Esophagus (tissue), 2 donors: ENCODE measurements at regions not wholly inside any gene's neighbourhood (a gene's known extent, or its start where the extent isn't known, plus 50 kb on each side); places are given as distances from the start of the nearest gene placed in this dataset.
"Not testable (repeated sequence)": the region's sequence is repeated elsewhere in the genome, so short reads cannot be mapped to it uniquely, and the experiment has no call there.

ENCODE experiments used
- H3K27ac ChIP-seq, 2 donors: one replicate each; pipeline ENCODE4 v1.5.1; 2013; ENCODE audit warnings: low read depth in 2 of 2, mild to moderate bottlenecking in 2 of 2, inconsistent platforms in 1 of 2, low read length in 1 of 2, moderate library complexity in 1 of 2
- H3K27me3 ChIP-seq, 2 donors: one replicate each; pipeline ENCODE4 v1.6.1; 2013; ENCODE audit warnings: low read length in 2 of 2, control low read depth in 1 of 2, mild to moderate bottlenecking in 1 of 2; ENCODE audit not compliant: insufficient read depth in 2 of 2, control insufficient read depth in 1 of 2
- H3K36me3 ChIP-seq, 2 donors: one replicate each; pipeline ENCODE4 v1.6.1; 2013; ENCODE audit warnings: low read length in 1 of 2; ENCODE audit not compliant: control insufficient read depth in 2 of 2, insufficient read depth in 2 of 2
- H3K4me1 ChIP-seq, 2 donors: one replicate each; pipeline ENCODE4 v1.6.1; 2013; ENCODE audit warnings: low read length in 1 of 2; ENCODE audit not compliant: control insufficient read depth in 2 of 2, insufficient read depth in 2 of 2
- H3K4me3 ChIP-seq, 2 donors: one replicate each; pipeline ENCODE4 v1.5.1; 2013; ENCODE audit warnings: low read length in 2 of 2, mild to moderate bottlenecking in 2 of 2, low read depth in 1 of 2, moderate library complexity in 1 of 2
- H3K9me3 ChIP-seq, 2 donors: one replicate each; pipeline ENCODE4 v1.6.1; 2013; ENCODE audit warnings: mild to moderate bottlenecking in 2 of 2, low read depth in 1 of 2, low read length in 1 of 2, moderate library complexity in 1 of 2; ENCODE audit not compliant: control insufficient read depth in 2 of 2, insufficient read depth in 1 of 2
- WGBS, 2 donors: extraction: QIAGEN DNeasy Blood & Tissue Kit; methylation state at CpG; one replicate each; pipeline ENCODE4 v1.1.7; 2013; 5-methylcytosine and 5-hydroxymethylcytosine counted together
- donor health status: healthy with polysubstance abuse.
- donor health status: Bipolar disorder and iron deficiency.

DNA sequence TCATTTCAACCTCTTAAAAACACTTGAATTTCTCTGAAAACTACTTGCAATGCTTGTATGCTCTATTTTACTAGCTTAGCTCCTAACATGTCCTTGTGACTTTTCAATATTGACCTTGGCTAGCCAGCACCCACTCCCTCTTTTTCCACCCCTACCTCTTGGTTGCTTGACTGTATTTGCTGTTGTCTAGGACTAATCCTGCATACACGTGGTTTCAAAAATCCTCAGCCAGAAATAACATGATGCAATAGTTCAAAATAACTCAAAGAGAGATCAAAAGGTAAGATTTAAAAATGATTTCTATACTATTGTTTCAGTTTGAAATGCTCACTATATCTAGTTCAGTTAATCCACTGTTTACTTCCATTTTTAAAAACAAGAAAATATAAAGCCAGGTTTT is 102.3 kb upstream of the TBX18 start:
- Histone ChIP-seq H3K4me1 (no peaks in the 10 kb centered on the region), H3K27ac (no peak overlapping the region), H3K9me3 (peaks cover 0 to under 1% of the 10 kb centered on the region in 2 donors), H3K36me3 (no peaks in the 10 kb centered on the region), H3K27me3 (no peaks in the 10 kb centered on the region), H3K4me3 (no peak overlapping the region)
- 21 to 22% methylated on average over 1 of the region's 1 CpG for WGBS, 2 donors

DNA sequence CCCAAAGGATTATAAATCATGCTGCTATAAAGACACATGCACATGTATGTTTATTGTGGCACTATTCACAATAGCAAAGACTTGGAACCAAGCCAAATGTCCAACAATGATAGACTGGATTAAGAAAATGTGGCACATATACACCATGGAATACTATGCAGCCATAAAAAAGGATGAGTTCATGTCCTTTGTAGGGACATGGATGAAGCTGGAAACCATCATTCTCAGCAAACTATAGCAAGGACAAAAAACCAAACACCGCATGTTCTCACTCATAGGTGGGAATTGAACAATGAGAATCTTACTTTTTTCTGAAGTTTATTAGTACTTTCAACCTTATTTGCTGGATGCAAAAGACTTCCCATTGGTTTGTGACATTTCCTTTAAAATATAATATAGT is 101.0 kb upstream of the TBX18 start:
- H3K9me3 ChIP-seq, H3K36me3 ChIP-seq, H3K27ac ChIP-seq, H3K4me1 ChIP-seq, H3K27me3 ChIP-seq, H3K4me3 ChIP-seq: not testable (repeated sequence)
- 87 to 100% methylated on average over 1 of the region's 1 CpG for WGBS, 2 donors

DNA sequence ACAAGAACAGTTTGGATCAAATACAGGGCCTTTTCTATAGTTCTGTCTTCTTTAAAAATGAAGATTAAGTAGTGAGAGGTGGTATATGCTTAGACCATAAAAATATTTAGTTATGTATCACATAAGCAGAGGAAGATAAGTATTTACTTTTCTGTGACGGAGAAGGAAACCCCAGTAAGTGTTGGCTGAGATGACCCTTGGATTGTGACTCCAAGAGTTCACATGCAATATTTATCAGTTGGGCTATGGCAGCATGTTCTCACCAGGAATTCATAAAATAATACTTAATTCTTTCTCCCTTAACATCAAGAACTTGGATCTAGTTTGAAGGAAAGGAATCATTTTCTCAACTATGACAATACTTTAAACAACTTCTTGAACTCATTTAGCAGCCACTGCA is 98.4 kb upstream of the TBX18 start:
- Histone ChIP-seq H3K27ac (no peak overlapping the region), H3K36me3 (no peaks in the 10 kb centered on the region), H3K27me3 (no peaks in the 10 kb centered on the region), H3K4me3 (no peak overlapping the region), H3K4me1 (no peaks in the 10 kb centered on the region), H3K9me3 (no peaks in the 10 kb centered on the region)
- WGBS, 2 donors, result 53 to 68% methylated on average over 1 of the region's 1 CpG

DNA sequence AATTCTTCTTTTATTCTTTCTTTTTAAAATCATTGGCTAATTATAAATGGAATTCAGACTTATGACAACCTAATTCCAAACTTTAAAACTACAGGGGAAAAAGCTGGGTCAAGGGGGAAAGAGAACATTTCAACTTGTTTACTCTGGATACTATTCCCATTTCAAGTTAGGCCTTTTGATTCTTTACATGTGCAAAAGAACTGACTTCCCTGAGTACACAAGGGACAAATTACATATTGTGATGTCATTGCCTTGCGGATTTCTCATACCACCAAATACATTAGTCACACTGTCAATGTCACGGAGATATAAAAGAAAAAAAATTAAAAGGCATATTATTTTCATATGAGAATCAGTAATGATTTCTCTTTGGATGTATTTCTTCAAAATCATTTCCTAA is 96.5 kb upstream of the TBX18 start:
- WGBS, 2 donors, result 67 to 75% methylated on average over 2 of the region's 2 CpGs

DNA sequence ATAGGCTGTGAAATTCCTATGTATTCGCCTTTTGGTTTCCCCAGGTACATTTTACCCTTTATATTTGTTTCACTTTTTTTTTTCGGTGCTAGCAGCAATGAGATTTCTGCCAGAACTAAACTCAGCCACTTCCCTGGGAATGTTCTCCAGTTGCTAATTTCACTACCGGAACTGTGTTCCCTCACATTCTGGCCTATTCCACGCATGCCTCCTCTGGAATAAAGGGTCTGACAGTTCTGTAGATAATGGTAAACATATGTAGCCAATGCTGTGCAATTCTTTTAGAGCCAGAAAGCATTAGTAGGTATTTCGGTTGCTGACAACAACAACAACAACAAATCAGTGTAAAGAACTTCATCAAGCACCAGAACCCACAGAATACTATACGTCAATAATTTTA is 96.1 kb upstream of the TBX18 start:
- Histone ChIP-seq H3K36me3 (no peaks in the 10 kb centered on the region), H3K27ac (no peak overlapping the region), H3K4me1 (no peaks in the 10 kb centered on the region), H3K4me3 (no peak overlapping the region), H3K9me3 (no peaks in the 10 kb centered on the region), H3K27me3 (no peaks in the 10 kb centered on the region)
- 78 to 82% methylated on average over 6 of the region's 6 CpGs for WGBS, 2 donors

More for the DNA sequence above, 96.5 kb upstream of the TBX18 start:
- H3K27me3 ChIP-seq, result no peaks in the 10 kb centered on the region
- no peak overlapping the region for H3K27ac ChIP-seq
- H3K9me3 ChIP-seq, result no peaks in the 10 kb centered on the region
- H3K4me1 ChIP-seq, result no peaks in the 10 kb centered on the region
- no peak overlapping the region for H3K4me3 ChIP-seq
- no peaks in the 10 kb centered on the region for H3K36me3 ChIP-seq

DNA sequence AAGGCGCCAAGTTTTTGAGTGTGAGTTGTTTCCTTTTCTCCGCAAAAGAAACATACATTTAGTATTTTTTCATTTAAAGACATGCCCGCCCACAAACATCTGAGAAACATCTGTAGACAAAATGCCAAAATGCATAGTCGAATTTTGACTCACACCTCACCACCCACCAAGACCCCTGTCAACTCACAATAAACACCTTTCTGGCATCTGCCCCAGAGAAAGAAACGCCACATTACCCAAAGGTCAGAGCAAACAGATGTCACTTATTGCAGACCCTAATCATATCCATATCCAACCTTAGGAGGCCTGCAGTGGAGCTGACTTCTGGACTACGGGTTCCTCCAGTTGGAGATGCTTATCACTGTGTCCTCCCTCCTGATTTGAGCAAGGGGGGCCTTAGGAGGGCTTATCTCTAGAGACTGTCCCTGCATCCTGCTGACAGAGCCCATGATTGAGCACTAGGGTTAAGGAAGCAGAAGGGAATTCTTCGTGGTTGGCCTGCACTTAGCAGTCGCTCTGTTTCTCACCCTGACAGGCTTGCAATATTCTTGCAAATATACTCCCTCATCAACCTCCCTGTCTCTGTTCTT is 90.5 kb upstream of the TBX18 start:
- Histone ChIP-seq H3K36me3 (no peaks in the 10 kb centered on the region), H3K27me3 (no peaks in the 10 kb centered on the region), H3K9me3 (no peaks in the 10 kb centered on the region), H3K4me3 (no peak overlapping the region), H3K4me1 (no peaks in the 10 kb centered on the region), H3K27ac (no peak overlapping the region)
- 56 to 63% methylated on average over 8 of the region's 8 CpGs for WGBS, 2 donors

DNA sequence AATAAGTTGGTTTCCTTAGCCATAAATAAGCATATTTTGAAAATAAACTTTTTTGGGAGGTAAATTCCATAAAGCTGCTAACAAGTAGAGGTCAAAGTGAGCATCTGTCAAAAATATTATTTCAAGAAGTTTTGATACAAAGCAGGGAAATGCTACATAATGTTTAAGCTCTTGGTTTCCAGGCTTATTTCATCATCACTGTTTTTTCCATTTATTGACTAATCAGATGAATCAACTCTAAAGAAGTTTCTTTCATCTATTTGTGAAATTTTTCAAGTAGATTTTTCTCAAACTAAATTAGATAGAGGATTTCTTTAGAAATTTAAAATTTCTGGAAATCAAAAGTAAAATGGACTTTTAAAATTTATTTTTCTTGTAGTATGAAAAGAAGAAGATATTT is 89.5 kb upstream of the TBX18 start:
- H3K4me1 ChIP-seq, result no peaks in the 10 kb centered on the region
- H3K27me3 ChIP-seq, result no peaks in the 10 kb centered on the region
- H3K9me3 ChIP-seq, result no peaks in the 10 kb centered on the region

DNA sequence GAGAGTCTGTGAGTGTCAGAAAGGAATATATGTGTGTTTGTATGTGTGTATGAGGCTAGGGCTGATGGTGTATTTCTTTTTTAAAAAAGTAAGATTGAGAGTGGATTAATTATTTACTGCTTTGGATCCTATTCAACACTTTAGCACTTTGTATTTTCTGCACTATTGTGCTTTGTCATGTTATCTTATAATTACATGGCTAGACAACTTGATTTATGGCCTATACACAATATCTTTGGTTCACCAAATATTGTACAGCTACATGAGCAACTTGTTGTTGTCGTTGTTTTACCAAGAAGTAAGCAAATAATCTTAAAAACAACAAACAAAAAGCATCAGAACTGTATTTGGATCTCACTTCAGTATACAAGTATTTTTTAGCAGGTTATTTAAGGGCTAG is 84.6 kb upstream of the TBX18 start:
- 36 to 51% methylated on average over 1 of the region's 1 CpG for WGBS, 2 donors
- Histone ChIP-seq H3K4me1 (no peaks in the 10 kb centered on the region), H3K4me3 (no peak overlapping the region), H3K36me3 (no peaks in the 10 kb centered on the region), H3K27ac (no peak overlapping the region), H3K27me3 (no peaks in the 10 kb centered on the region), H3K9me3 (no peaks in the 10 kb centered on the region)

More for the DNA sequence above, 89.5 kb upstream of the TBX18 start:
- Histone ChIP-seq H3K27ac (no peak overlapping the region), H3K36me3 (no peaks in the 10 kb centered on the region), H3K4me3 (no peak overlapping the region)

DNA sequence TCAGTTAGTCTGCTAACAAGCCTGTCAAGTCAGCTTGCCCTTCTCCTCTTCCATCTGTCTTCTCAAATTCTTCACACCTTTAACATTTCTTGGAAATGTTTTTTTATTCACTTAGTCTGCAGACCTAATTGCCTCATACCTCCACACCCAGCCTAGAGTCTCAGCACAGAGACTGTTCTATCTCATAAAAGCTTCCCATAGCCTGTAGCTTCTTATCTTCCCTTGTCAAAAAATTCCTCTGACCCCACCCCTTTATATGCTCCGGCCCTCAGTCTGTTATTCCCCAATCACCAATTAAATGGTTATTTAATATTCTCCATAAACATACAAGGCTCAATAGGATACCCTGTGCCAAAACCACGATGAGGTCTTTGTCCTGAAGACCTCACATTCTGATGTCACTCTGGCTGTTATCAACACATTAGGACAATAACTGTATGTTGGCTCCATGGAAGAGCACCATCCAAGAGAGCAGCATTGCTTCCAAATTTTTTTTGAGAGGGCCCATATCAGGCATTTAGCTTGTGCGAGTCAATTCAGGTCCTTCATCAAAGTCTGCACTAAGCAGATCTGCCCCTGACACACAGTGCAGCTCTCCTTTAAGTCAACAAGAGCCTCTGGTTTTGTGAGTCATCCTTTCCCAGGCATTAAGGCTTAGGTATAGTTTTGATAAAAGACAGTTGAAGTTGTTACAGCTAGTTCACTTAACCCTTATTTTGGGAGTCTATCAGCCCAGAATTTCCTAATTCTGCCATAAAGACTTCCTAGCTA is 83.2 kb upstream of the TBX18 start:
- Histone ChIP-seq H3K4me1 (no peaks in the 10 kb centered on the region), H3K27ac (no peak overlapping the region), H3K36me3 (no peaks in the 10 kb centered on the region), H3K9me3 (peaks cover 0 to 2% of the 10 kb centered on the region in 2 donors), H3K27me3 (no peaks in the 10 kb centered on the region), H3K4me3 (no peak overlapping the region)
- WGBS, 2 donors, result 51 to 55% methylated on average over 3 of the region's 3 CpGs

DNA sequence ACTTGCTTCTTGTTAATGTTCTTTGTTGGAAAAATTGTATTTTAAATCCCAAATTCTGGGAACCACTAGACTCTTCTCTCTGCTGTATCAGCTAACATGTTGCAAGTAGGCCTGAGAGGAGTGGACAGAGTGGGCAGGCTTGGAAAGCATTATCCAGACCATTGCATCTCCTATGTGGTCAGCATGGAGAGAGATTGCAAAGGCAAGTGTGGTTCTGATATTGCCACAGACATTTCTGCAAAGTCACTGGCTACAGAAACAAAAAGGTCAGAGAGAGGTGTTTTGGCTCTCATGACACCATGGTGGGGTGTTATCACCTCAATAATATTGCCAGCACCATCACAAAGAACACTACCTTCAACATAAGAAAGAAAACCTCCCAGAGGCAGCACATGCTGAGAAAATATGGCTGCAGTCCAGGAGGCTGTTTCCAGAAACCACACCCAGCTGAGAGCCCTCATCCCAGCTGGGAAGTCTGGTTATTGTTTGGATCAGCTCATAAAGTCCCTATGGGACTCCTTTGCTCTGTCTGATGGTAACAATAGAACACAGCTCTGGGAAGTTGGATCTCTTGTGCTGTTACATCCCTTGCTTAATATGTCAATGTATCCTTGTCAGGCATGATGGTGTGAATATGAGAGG is 78.2 kb upstream of the TBX18 start:
- H3K27me3 ChIP-seq, result no peaks in the 10 kb centered on the region
- H3K27ac ChIP-seq, result no peak overlapping the region
- H3K9me3 ChIP-seq, result peaks cover 0 to 3% of the 10 kb centered on the region in 2 donors
- no peaks in the 10 kb centered on the region for H3K36me3 ChIP-seq
- H3K4me3 ChIP-seq, result no peak overlapping the region
- H3K4me1 ChIP-seq, result no peaks in the 10 kb centered on the region
